ENCODE measurements at regions not wholly inside any gene's neighbourhood (a gene's known extent, or its start where the extent isn't known, plus 50 kb on each side); places are given as distances from the start of the nearest gene placed in this dataset.

DNA sequence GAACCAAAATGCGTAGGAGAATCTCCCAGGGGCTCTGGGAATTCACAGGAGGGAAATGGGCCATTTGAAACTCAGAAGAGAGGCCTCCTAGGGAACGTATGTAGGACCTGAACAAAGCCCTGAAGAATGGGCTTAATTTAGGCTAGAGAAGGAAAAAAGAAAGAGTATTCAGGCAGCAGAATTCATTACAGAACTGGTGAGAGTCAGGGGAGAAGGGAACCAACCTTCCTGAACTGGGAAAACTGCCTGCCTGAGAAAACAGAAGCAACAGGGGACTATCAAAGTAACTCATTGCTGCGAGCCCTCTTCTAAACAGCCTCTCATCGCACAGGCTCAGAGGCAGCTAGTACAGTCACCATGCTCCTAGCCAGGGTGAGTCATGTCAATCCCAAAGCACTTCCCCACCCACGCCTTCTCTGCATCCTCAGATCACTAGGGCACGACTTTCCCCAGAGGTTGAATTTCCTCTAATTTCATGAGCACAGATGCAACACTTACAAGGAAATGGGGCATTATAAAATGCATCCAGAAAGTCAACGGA, 98.1 kb downstream of the ADSS2 start:
- no peak for DNase-seq

GRCh38 chr1:244354810-244355278, 96.9 kb downstream of the ADSS2 start:
- DNase-seq, result no peak

GRCh38 chr1:244356376-244356775, 95.3 kb downstream of the ADSS2 start:
- DNase-seq, result no peak
